OCI-LY7 (cell line): ENCODE measurements at regions not wholly inside any gene's neighbourhood (a gene's known extent, or its start where the extent isn't known, plus 50 kb on each side); places are given as distances from the start of the nearest gene placed in this dataset.

Source experiments
- BruUV-seq: library from RNA; stranded (reverse); fragments of 400-500 nt; replicated peaks from 2 replicates; lab custom pipeline; 2021; lab: Mats Ljungman, UMichigan
- CTCF ChIA-PET: fragments of 300-600 bp; sonication (Branson Sonifier 250); formaldehyde crosslinking; loops from one replicate; lab custom pipeline; 2022; ENCODE audit warnings: antibody characterized with exemption; ENCODE audit not compliant: unreplicated experiment; lab: Charles Lee
- POLR2A ChIA-PET: fragments of 300-600 bp; sonication (Branson Sonifier 250); formaldehyde crosslinking; loops from one replicate; lab custom pipeline; 2022; ENCODE audit warnings: antibody characterized with exemption; lab: Charles Lee
- DNase-seq: peaks from one replicate; pipeline ENCODE4 v3.0.0-alpha.2; 2015; ENCODE audit warnings: low spot score
- H2AFZ ChIP-seq: fragments of 200-600 bp; sonication (generic), shearing (Covaris generic); 2 replicates; pipeline ENCODE4 v1.6.1; 2014; ENCODE audit warnings: mild to moderate bottlenecking, antibody characterized with exemption, low read length, moderate library complexity
- H3K27ac ChIP-seq: fragments of 200-600 bp; sonication (generic); 2 replicates; pipeline ENCODE4 v1.5.1; 2014; ENCODE audit warnings: mixed run types, low read depth, mild to moderate bottlenecking, moderate library complexity, low read length, inconsistent platforms; ENCODE audit not compliant: poor library complexity, severe bottlenecking
- H3K36me3 ChIP-seq: fragments of 200-600 bp; sonication (generic); 2 replicates; pipeline ENCODE4 v1.6.1; 2014; ENCODE audit warnings: mild to moderate bottlenecking, antibody characterized with exemption, low read length, moderate library complexity, mixed read lengths; ENCODE audit not compliant: insufficient read depth
- H3K4me1 ChIP-seq: fragments of 200-600 bp; sonication (generic); 2 replicates; pipeline ENCODE4 v1.5.1; 2014; ENCODE audit warnings: mild to moderate bottlenecking, low read length; ENCODE audit not compliant: insufficient read depth, poor library complexity, severe bottlenecking
- H3K4me2 ChIP-seq: fragments of 200-600 bp; sonication (generic); 2 replicates; pipeline ENCODE4 v1.6.1; 2014; ENCODE audit warnings: mild to moderate bottlenecking, low read length
- H3K4me3 ChIP-seq: fragments of 200-600 bp; sonication (generic); 2 replicates; pipeline ENCODE4 v1.5.1; 2014; ENCODE audit warnings: mild to moderate bottlenecking, low read depth, low read length; ENCODE audit not compliant: poor library complexity, severe bottlenecking
- H3K79me2 ChIP-seq: fragments of 200-600 bp; sonication (generic); 2 replicates; pipeline ENCODE4 v1.6.1; 2016; ENCODE audit warnings: low read depth, mild to moderate bottlenecking, low read length, moderate library complexity, mixed read lengths; ENCODE audit not compliant: insufficient read depth
- H3K9me2 ChIP-seq: fragments of 200-600 bp; sonication (generic); 2 replicates; pipeline ENCODE4 v1.6.1; 2016; ENCODE audit warnings: mild to moderate bottlenecking, low read length, mixed read lengths; ENCODE audit not compliant: insufficient read depth
- H3K9me3 ChIP-seq: fragments of 200-600 bp; sonication (generic); 2 replicates; pipeline ENCODE4 v1.6.1; 2014; ENCODE audit warnings: mild to moderate bottlenecking, mixed run types, low read length, mixed read lengths
- H4K20me1 ChIP-seq: fragments of 200-600 bp; sonication (generic); 2 replicates; pipeline ENCODE4 v1.6.1; 2014; ENCODE audit warnings: mild to moderate bottlenecking, antibody characterized with exemption, low read length, moderate library complexity, mixed read lengths; ENCODE audit not compliant: insufficient read depth
- CTCF ChIP-seq: fragments of 200-600 bp; sonication (generic); conservative IDR thresholded peaks from 2 replicates; pipeline ENCODE4 v1.5.1; 2014; ENCODE audit warnings: mild to moderate bottlenecking, antibody characterized with exemption, low read length, moderate library complexity, mixed read lengths
- EZH2phosphoT487 ChIP-seq: fragments of 200-600 bp; sonication (generic); IDR thresholded peaks from 2 replicates; pipeline ENCODE4 v1.6.1; 2018; ENCODE audit warnings: low read depth, borderline replicate concordance, mild to moderate bottlenecking, mixed run types, antibody characterized with exemption, low read length, moderate library complexity, mixed read lengths
- intact Hi-C: fragments of 100-400 bp; cut with micrococcal nuclease; formaldehyde crosslinking; loops from one replicate; pipeline ENCODE4 v1.10.0; 2022; ENCODE audit not compliant: unreplicated experiment

GRCh38 chr14:30284808-30285207, 274.1 kb upstream of the G2E3 start:
- Histone ChIP-seq H3K4me2 (no peak overlapping the region), H3K79me2 (no peaks in the 10 kb centered on the region), H3K9me2 (no peaks in the 10 kb centered on the region), H4K20me1 (no peaks in the 10 kb centered on the region), H3K36me3 (no peaks in the 10 kb centered on the region), H3K27ac (no peak overlapping the region), H3K9me3 (no peaks in the 10 kb centered on the region), H3K4me3 (no peak overlapping the region), H2AFZ (no peak overlapping the region), H3K4me1 (no peaks in the 10 kb centered on the region)
- CTCF ChIA-PET = no interaction called here
- no TSS peak for BruUV-seq
- intact Hi-C loops = no loop called here
- DNase-seq = no peak
- POLR2A ChIA-PET = no interaction called here
- TF ChIP-seq EZH2phosphoT487 (no peak), CTCF (no peak)

GRCh38 chr14:30287579-30288445, 271.1 kb upstream of the G2E3 start:
- Histone ChIP-seq H4K20me1 (no peaks in the 10 kb centered on the region), H3K4me2 (no peak overlapping the region), H2AFZ (no peak overlapping the region), H3K79me2 (no peaks in the 10 kb centered on the region), H3K9me3 (no peaks in the 10 kb centered on the region), H3K9me2 (no peaks in the 10 kb centered on the region), H3K36me3 (no peaks in the 10 kb centered on the region), H3K4me1 (no peaks in the 10 kb centered on the region), H3K4me3 (no peak overlapping the region), H3K27ac (no peak overlapping the region)
- DNase-seq = no peak
- CTCF ChIA-PET = no interaction called here
- intact Hi-C loops = no loop called here
- TF ChIP-seq EZH2phosphoT487 (no peak), CTCF (no peak)
- BruUV-seq = no TSS peak
- POLR2A ChIA-PET = no interaction called here

GRCh38 chr14:30290001-30290400, 269.0 kb upstream of the G2E3 start:
- ChIA-PET POLR2A (no interaction called here), CTCF (no interaction called here)
- no peaks in the 10 kb centered on the region for H3K9me3 ChIP-seq

More at GRCh38 chr14:30290001-30290400, 269.0 kb upstream of the G2E3 start:
- H3K79me2 ChIP-seq = no peaks in the 10 kb centered on the region
- no peak overlapping the region for H3K4me3 ChIP-seq
- H4K20me1 ChIP-seq = no peaks in the 10 kb centered on the region
- intact Hi-C loops = no loop called here
- no peaks in the 10 kb centered on the region for H3K9me2 ChIP-seq
- H2AFZ ChIP-seq = no peak overlapping the region
- H3K27ac ChIP-seq = no peak overlapping the region
- H3K4me1 ChIP-seq = no peaks in the 10 kb centered on the region
- H3K36me3 ChIP-seq = no peaks in the 10 kb centered on the region
- TF ChIP-seq CTCF = no peak
- TF ChIP-seq EZH2phosphoT487 = no peak
- no peak overlapping the region for H3K4me2 ChIP-seq
- DNase-seq = no peak
- no TSS peak for BruUV-seq
